Trophoblast cell (in vitro differentiated cells and primary cell): ENCODE measurements at regions not wholly inside any gene's neighbourhood (a gene's known extent, or its start where the extent isn't known, plus 50 kb on each side); places are given as distances from the start of the nearest gene placed in this dataset.

Source experiments
- DNase-seq, 2 donors: peaks; one replicate each; pipeline ENCODE4 v3.0.0-alpha.2; 2016
- H2AFZ ChIP-seq: 2 replicates; pipeline ENCODE4 v1.6.1; 2013; ENCODE audit warnings: low read length, moderate library complexity, mild to moderate bottlenecking; ENCODE audit not compliant: insufficient read depth, poor library complexity
- H2AK5ac ChIP-seq: 2 replicates; pipeline ENCODE4 v1.6.1; 2013; ENCODE audit warnings: mild to moderate bottlenecking, low read length
- H2BK120ac ChIP-seq: 2 replicates; pipeline ENCODE4 v1.6.1; 2013; ENCODE audit warnings: low read length, mild to moderate bottlenecking, moderate library complexity; ENCODE audit not compliant: insufficient read depth, poor library complexity
- H2BK12ac ChIP-seq: 2 replicates; pipeline ENCODE4 v1.6.1; 2013; ENCODE audit warnings: mild to moderate bottlenecking, low read length, moderate library complexity
- H2BK5ac ChIP-seq: 2 replicates; pipeline ENCODE4 v1.6.1; 2013; ENCODE audit warnings: low read length, low read depth, moderate library complexity, mild to moderate bottlenecking; ENCODE audit not compliant: poor library complexity
- H3K14ac ChIP-seq: 2 replicates; pipeline ENCODE4 v1.6.1; 2013; ENCODE audit warnings: mild to moderate bottlenecking, low read length
- H3K18ac ChIP-seq: 2 replicates; pipeline ENCODE4 v1.6.1; 2013; ENCODE audit warnings: mild to moderate bottlenecking, low read length
- H3K23ac ChIP-seq: 2 replicates; pipeline ENCODE4 v1.6.1; 2013; ENCODE audit warnings: low read length
- H3K27ac ChIP-seq: 2 replicates; pipeline ENCODE4 v1.5.1; 2013; ENCODE audit warnings: low read depth, mild to moderate bottlenecking, inconsistent platforms, low read length, moderate library complexity
- H3K27me3 ChIP-seq: 2 replicates; pipeline ENCODE4 v1.6.1; 2013; ENCODE audit warnings: inconsistent platforms, mild to moderate bottlenecking, low read length, moderate library complexity; ENCODE audit not compliant: insufficient read depth
- H3K36me3 ChIP-seq, 2 experiments: 1 replicate in 1 of 2; 2 replicates in 1 of 2; pipeline ENCODE4 v1.6.1; 2013; ENCODE audit warnings: low read length in 2 of 2, mild to moderate bottlenecking in 2 of 2, moderate library complexity in 1 of 2; ENCODE audit not compliant: insufficient read depth in 2 of 2, control insufficient read depth in 1 of 2
- H3K4ac ChIP-seq: 2 replicates; pipeline ENCODE4 v1.6.1; 2013; ENCODE audit warnings: low read depth, mild to moderate bottlenecking, low read length, moderate library complexity
- H3K4me1 ChIP-seq, 2 experiments: 1 replicate in 1 of 2; 2 replicates in 1 of 2; pipeline ENCODE4 v1.6.1; 2013; ENCODE audit warnings: low read length in 2 of 2, mild to moderate bottlenecking in 2 of 2, moderate library complexity in 1 of 2; ENCODE audit not compliant: insufficient read depth in 2 of 2, control insufficient read depth in 1 of 2
- H3K4me2 ChIP-seq: 2 replicates; pipeline ENCODE4 v1.6.1; 2013; ENCODE audit warnings: inconsistent platforms, mild to moderate bottlenecking, low read length, moderate library complexity
- H3K4me3 ChIP-seq: 2 replicates; pipeline ENCODE4 v1.5.1; 2013; ENCODE audit warnings: mild to moderate bottlenecking, low read depth, low read length, inconsistent platforms
- H3K79me1 ChIP-seq: one replicate; pipeline ENCODE4 v1.6.1; 2013; ENCODE audit warnings: low read length
- H3K79me2 ChIP-seq: 2 replicates; pipeline ENCODE4 v1.6.1; 2013; ENCODE audit warnings: low read length, mild to moderate bottlenecking; ENCODE audit not compliant: control insufficient read depth, insufficient read depth, poor library complexity
- H3K9ac ChIP-seq: 2 replicates; pipeline ENCODE4 v1.6.1; 2013; ENCODE audit warnings: mild to moderate bottlenecking, low read length
- H3K9me3 ChIP-seq: 2 replicates; pipeline ENCODE4 v1.6.1; 2013; ENCODE audit warnings: low read depth, mild to moderate bottlenecking, control low read depth, inconsistent platforms, low read length; ENCODE audit not compliant: insufficient read depth
- H4K12ac ChIP-seq: 2 replicates; pipeline ENCODE4 v1.6.1; 2013; ENCODE audit warnings: low read depth, mild to moderate bottlenecking, low read length, moderate library complexity
- H4K8ac ChIP-seq: 2 replicates; pipeline ENCODE4 v1.6.1; 2013; ENCODE audit warnings: low read depth, mild to moderate bottlenecking, low read length, moderate library complexity
- H4K91ac ChIP-seq: one replicate; pipeline ENCODE4 v1.6.1; 2013; ENCODE audit warnings: low read depth, mild to moderate bottlenecking, low read length, moderate library complexity
- WGBS: extraction: QIAGEN DNeasy Blood & Tissue Kit; methylation state at CpG from one replicate; pipeline ENCODE4 v1.1.7; 2013; ENCODE audit warnings: missing lambda C conversion rate; ENCODE audit not compliant: insufficient read length, insufficient coverage; ENCODE audit errors: extremely low coverage; 5-methylcytosine and 5-hydroxymethylcytosine counted together

DNA sequence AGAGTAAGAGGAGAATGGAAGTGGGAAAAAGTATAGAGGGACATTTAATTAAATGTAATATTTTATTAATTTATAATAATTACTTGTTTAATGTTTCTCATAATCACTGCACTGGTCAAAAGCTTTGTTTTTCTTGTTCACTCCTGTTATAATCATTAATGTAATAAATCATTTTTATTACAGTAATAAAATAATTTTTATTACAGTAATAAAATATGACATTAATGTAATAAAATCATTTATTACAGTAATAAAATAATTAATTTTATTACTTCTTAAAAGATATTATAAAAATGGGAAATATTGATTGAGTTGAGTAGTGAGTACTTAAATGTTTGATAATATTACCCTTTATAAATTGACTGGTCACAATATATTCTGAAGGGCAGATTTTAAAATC lies 181.1 kb upstream of the SOX2 start:
- Histone ChIP-seq H3K23ac (no peak overlapping the region), H3K9ac (no peak overlapping the region), H3K79me1 (no peaks in the 10 kb centered on the region), H3K4me2 (no peak overlapping the region), H3K79me2 (no peaks in the 10 kb centered on the region), H3K14ac (no peak overlapping the region), H3K9me3 (no peaks in the 10 kb centered on the region), H3K4me1 (no peaks in the 10 kb centered on the region), H3K18ac (no peak overlapping the region), H3K27ac (no peak overlapping the region), H4K91ac (no peak overlapping the region), H3K36me3 (no peaks in the 10 kb centered on the region), H4K8ac (no peak overlapping the region), H2BK5ac (no peak overlapping the region), H2AK5ac (no peak overlapping the region), H4K12ac (no peak overlapping the region), H3K4ac (no peak overlapping the region), H2BK12ac (no peak overlapping the region), H2BK120ac (no peak overlapping the region), H2AFZ (no peak overlapping the region), H3K4me3 (no peak overlapping the region), H3K27me3 (no peaks in the 10 kb centered on the region)
- DNase-seq, result no peak

DNA sequence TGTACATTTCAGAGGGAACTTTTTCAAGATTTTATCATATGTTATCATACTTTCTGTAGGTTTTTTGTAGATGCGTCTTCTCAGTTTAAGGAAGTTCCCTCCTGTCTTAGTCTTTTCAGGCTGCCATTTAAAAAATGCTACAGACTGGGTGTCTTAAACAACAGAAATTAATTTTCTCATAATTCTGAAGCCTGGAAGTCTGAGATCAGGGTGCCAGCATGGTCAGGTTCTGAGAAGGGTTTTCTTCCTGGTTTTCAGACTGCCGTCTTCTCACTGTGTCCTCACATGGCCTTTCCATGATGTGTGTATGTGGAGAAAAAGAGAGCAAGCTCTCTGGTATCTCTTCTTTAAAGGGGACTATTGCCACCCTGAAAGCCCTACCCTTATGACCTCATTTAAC lies 189.9 kb upstream of the SOX2 start:
- no peak overlapping the region for H4K12ac ChIP-seq
- H3K27me3 ChIP-seq, result no peaks in the 10 kb centered on the region
- H4K91ac ChIP-seq, result no peak overlapping the region
- H3K4ac ChIP-seq, result no peak overlapping the region
- no peak overlapping the region for H3K18ac ChIP-seq
- no peaks in the 10 kb centered on the region for H3K36me3 ChIP-seq
- WGBS, result no CpG with 5 or more reads among the region's 2 CpGs
- H2AK5ac ChIP-seq, result no peak overlapping the region
- no peak overlapping the region for H3K14ac ChIP-seq
- H3K4me3 ChIP-seq, result no peak overlapping the region
- H3K27ac ChIP-seq, result no peak overlapping the region
- no peak overlapping the region for H3K23ac ChIP-seq
- H3K9ac ChIP-seq, result no peak overlapping the region
- no peaks in the 10 kb centered on the region for H3K79me1 ChIP-seq
- no peak overlapping the region for H2AFZ ChIP-seq
- no peaks in the 10 kb centered on the region for H3K79me2 ChIP-seq
- H3K9me3 ChIP-seq, result no peaks in the 10 kb centered on the region
- H3K4me1 ChIP-seq, result no peaks in the 10 kb centered on the region
- H4K8ac ChIP-seq, result no peak overlapping the region
- H2BK5ac ChIP-seq, result no peak overlapping the region
- no peak overlapping the region for H2BK120ac ChIP-seq
- DNase-seq, result peak; percentile 78 to 81
- H2BK12ac ChIP-seq, result no peak overlapping the region
- H3K4me2 ChIP-seq, result no peak overlapping the region

DNA sequence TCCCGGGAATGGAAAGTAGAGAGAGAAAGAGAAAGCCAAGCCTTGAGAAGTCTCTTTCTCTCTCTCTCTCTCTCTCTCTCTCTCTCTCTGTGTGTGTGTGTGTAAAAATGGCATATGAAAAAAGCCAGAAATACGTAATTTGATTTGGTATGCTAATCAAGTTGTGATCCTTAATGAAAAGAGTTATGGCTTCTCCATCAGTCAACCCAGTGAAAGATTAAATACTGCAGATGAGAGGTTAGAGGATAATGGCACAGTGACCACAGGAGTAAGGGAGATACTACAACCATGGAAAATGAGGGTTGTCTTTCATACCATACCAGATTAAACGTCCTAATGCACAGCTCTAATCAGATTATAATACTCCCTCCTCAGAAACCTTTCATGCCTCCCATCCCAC lies 193.5 kb upstream of the SOX2 start:
- Histone ChIP-seq H4K8ac (no peak overlapping the region), H4K91ac (no peak overlapping the region), H2AK5ac (no peak overlapping the region), H3K4me2 (no peak overlapping the region), H3K14ac (no peak overlapping the region), H3K4ac (no peak overlapping the region), H3K4me1 (no peaks in the 10 kb centered on the region), H2BK120ac (no peak overlapping the region), H2BK5ac (no peak overlapping the region), H3K23ac (no peak overlapping the region), H2BK12ac (no peak overlapping the region), H3K9me3 (no peaks in the 10 kb centered on the region), H3K4me3 (no peak overlapping the region), H4K12ac (no peak overlapping the region), H3K36me3 (no peaks in the 10 kb centered on the region), H3K79me2 (no peaks in the 10 kb centered on the region), H3K79me1 (no peaks in the 10 kb centered on the region), H3K27ac (no peak overlapping the region), H3K27me3 (no peaks in the 10 kb centered on the region), H3K9ac (no peak overlapping the region), H3K18ac (no peak overlapping the region), H2AFZ (no peak overlapping the region)
- no peak for DNase-seq
- whole genome bisulfite sequencing, result no CpG with 5 or more reads among the region's 3 CpGs

DNA sequence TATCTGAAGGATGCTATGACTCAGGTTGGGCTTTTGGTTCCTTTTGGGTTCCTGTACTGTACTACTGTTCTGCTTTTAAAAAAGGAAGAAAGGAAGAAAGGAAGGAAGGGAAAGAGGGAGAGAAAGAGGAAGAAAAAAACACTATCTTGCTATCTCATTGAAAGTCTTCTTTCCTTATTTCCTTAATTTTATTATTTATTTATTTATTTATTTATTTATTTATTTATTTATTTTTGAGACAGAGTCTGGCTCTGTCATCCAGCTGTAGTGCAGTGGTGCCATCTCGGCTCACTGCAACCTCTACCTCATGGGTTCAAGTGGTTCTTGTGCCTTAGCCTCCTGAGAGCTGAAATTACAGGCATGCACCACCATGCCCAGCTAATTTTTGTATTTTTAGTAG lies 198.9 kb upstream of the SOX2 start:
- H3K27me3 ChIP-seq, result no peaks in the 10 kb centered on the region
- H3K4me1 ChIP-seq, result no peaks in the 10 kb centered on the region
- no peak overlapping the region for H4K12ac ChIP-seq
- H3K4ac ChIP-seq, result no peak overlapping the region
- H2BK12ac ChIP-seq, result no peak overlapping the region
- WGBS, result no CpG with 5 or more reads among the region's 1 CpG
- H3K18ac ChIP-seq, result no peak overlapping the region
- no peak overlapping the region for H3K4me2 ChIP-seq
- H2AK5ac ChIP-seq, result no peak overlapping the region
- no peak overlapping the region for H3K27ac ChIP-seq
- peaks cover 5% of the 10 kb centered on the region for H3K9me3 ChIP-seq
- no peak overlapping the region for H4K8ac ChIP-seq
- H3K9ac ChIP-seq, result no peak overlapping the region
- H2BK120ac ChIP-seq, result no peak overlapping the region
- no peak overlapping the region for H3K14ac ChIP-seq
- no peak for DNase-seq
- no peak overlapping the region for H2AFZ ChIP-seq
- no peaks in the 10 kb centered on the region for H3K36me3 ChIP-seq
- no peak overlapping the region for H4K91ac ChIP-seq
- H3K79me1 ChIP-seq, result no peaks in the 10 kb centered on the region
- no peak overlapping the region for H3K4me3 ChIP-seq
- no peak overlapping the region for H3K23ac ChIP-seq
- no peak overlapping the region for H2BK5ac ChIP-seq
- no peaks in the 10 kb centered on the region for H3K79me2 ChIP-seq

DNA sequence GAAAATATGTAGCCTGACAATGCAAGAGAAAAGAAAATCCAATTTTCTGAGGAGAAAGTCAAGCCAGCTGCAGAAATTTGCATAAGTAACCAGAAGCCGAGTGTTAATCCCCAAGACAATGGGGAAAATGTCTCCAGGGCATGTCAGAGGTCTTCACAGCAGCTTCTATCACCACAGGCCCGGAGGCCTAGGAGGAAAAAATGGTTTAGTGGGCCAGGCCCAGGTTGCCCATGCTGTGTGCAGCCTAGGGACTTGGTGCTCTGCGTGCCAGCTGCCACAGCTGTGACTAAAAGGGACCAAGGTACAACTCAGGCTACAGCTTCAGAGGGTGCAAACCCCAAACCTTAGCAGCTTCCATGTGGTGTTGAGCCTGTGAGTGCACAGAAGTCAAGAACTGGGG lies 201.2 kb upstream of the SOX2 start:
- DNase-seq, result no peak
- H3K36me3 ChIP-seq, result no peaks in the 10 kb centered on the region
- no peak overlapping the region for H2BK5ac ChIP-seq
- H3K18ac ChIP-seq, result no peak overlapping the region
- H3K27ac ChIP-seq, result no peak overlapping the region
- no peak overlapping the region for H2BK120ac ChIP-seq
- no peak overlapping the region for H3K4me2 ChIP-seq
- H2AK5ac ChIP-seq, result no peak overlapping the region
- no peaks in the 10 kb centered on the region for H3K27me3 ChIP-seq
- no peak overlapping the region for H3K4ac ChIP-seq
- no peak overlapping the region for H3K4me3 ChIP-seq
- H4K8ac ChIP-seq, result no peak overlapping the region
- H4K91ac ChIP-seq, result no peak overlapping the region
- H3K23ac ChIP-seq, result no peak overlapping the region
- H4K12ac ChIP-seq, result no peak overlapping the region
- no peak overlapping the region for H2BK12ac ChIP-seq
- H3K79me1 ChIP-seq, result no peaks in the 10 kb centered on the region
- H3K79me2 ChIP-seq, result no peaks in the 10 kb centered on the region
- H3K4me1 ChIP-seq, result no peaks in the 10 kb centered on the region
- H3K14ac ChIP-seq, result no peak overlapping the region
- no peak overlapping the region for H3K9ac ChIP-seq
- no peak overlapping the region for H2AFZ ChIP-seq
- H3K9me3 ChIP-seq, result peaks cover 5% of the 10 kb centered on the region
- no CpG with 5 or more reads among the region's 3 CpGs for WGBS
